Right kidney (tissue), 1 donor: ENCODE measurements at regions not wholly inside any gene's neighbourhood (a gene's known extent, or its start where the extent isn't known, plus 50 kb on each side); places are given as distances from the start of the nearest gene placed in this dataset.
"Not testable (repeated sequence)": the region's sequence is repeated elsewhere in the genome, so short reads cannot be mapped to it uniquely, and the experiment has no call there.

Experiments used
- DNase-seq: peaks from one replicate; pipeline ENCODE4 v3.0.0-alpha.2; 2016

- no peak for DNase-seq
These were observed 100.4 kb upstream of the C9orf72 start for GRCh38 chr9:27673641-27674040.

- no peak for DNase-seq
These were observed 102.1 kb upstream of the C9orf72 start for GRCh38 chr9:27675354-27675753.

- no peak for DNase-seq
These were observed 103.5 kb upstream of the C9orf72 start for GRCh38 chr9:27676827-27677226.

- no peak for DNase-seq
These were observed 106.1 kb upstream of the C9orf72 start for GRCh38 chr9:27679338-27679737.

- DNase-seq = no peak
These were observed 109.9 kb upstream of the C9orf72 start for GRCh38 chr9:27683181-27683580.

- no peak for DNase-seq
These were observed 115.7 kb upstream of the C9orf72 start for GRCh38 chr9:27688954-27689353.

- not testable (repeated sequence) for DNase-seq
These were observed 117.5 kb upstream of the C9orf72 start for GRCh38 chr9:27690816-27691215.

GRCh38 chr9:27699621-27700020, 126.3 kb upstream of the C9orf72 start:
- no peak for DNase-seq

- DNase-seq = no peak
These were observed 127.7 kb upstream of the C9orf72 start for GRCh38 chr9:27701016-27701415.

- no peak for DNase-seq
These were observed 128.3 kb upstream of the C9orf72 start for GRCh38 chr9:27701587-27701986.

- no peak for DNase-seq
These were observed 130.1 kb upstream of the C9orf72 start for GRCh38 chr9:27703216-27703980.

- DNase-seq = no peak
These were observed 138.0 kb upstream of the C9orf72 start for GRCh38 chr9:27711241-27711640.

GRCh38 chr9:27712806-27713205, 139.5 kb upstream of the C9orf72 start:
- DNase-seq = no peak

GRCh38 chr9:27714388-27714787, 141.1 kb upstream of the C9orf72 start:
- DNase-seq = no peak

GRCh38 chr9:27715651-27716050, 142.4 kb upstream of the C9orf72 start:
- no peak for DNase-seq

GRCh38 chr9:27717991-27718390, 144.7 kb upstream of the C9orf72 start:
- DNase-seq = no peak

- no peak for DNase-seq
These were observed 146.4 kb upstream of the C9orf72 start for GRCh38 chr9:27719711-27720110.

- no peak for DNase-seq
These were observed 149.6 kb upstream of the C9orf72 start for GRCh38 chr9:27722866-27723265.

- DNase-seq = peak; percentile 58
These were observed 153.2 kb upstream of the C9orf72 start for GRCh38 chr9:27726244-27727081.

- no peak for DNase-seq
These were observed 159.2 kb upstream of the C9orf72 start for GRCh38 chr9:27732494-27732893.

GRCh38 chr9:27743490-27743889, 170.2 kb upstream of the C9orf72 start:
- no peak for DNase-seq

- DNase-seq = no peak
These were observed 174.2 kb upstream of the C9orf72 start for GRCh38 chr9:27747450-27747849.

GRCh38 chr9:27749838-27750237, 176.6 kb upstream of the C9orf72 start:
- no peak for DNase-seq

- DNase-seq = no peak
These were observed 177.3 kb upstream of the C9orf72 start for GRCh38 chr9:27750566-27750965.
